AG09309 (cell line): ENCODE measurements at regions not wholly inside any gene's neighbourhood (a gene's known extent, or its start where the extent isn't known, plus 50 kb on each side); places are given as distances from the start of the nearest gene placed in this dataset.

Experiments used
- DNase-seq: peaks from one replicate; pipeline ENCODE4 v3.0.0-alpha.2; 2010; ENCODE audit warnings: low read depth
- H3K4me3 ChIP-seq: 2 replicates; pipeline ENCODE4 v1.5.1; 2011; ENCODE audit warnings: mild to moderate bottlenecking, low read depth, low read length, moderate library complexity; ENCODE audit not compliant: control insufficient read depth
- CTCF ChIP-seq: IDR thresholded peaks from 2 replicates; pipeline ENCODE4 v1.5.1; 2011; ENCODE audit warnings: mild to moderate bottlenecking, low read depth, low read length, inconsistent platforms; ENCODE audit not compliant: insufficient read depth, control insufficient read depth; ENCODE audit errors: missing control alignments

GRCh38 chr9:126084008-126084407 is 242.6 kb upstream of the MVB12B start:
- DNase-seq, result no peak
- no peak for TF ChIP-seq CTCF
- H3K4me3 ChIP-seq, result no peak overlapping the region

- no peak for DNase-seq
- no peak overlapping the region for H3K4me3 ChIP-seq
- TF ChIP-seq CTCF, result no peak
Observed at GRCh38 chr9:126084696-126085095, 241.9 kb upstream of the MVB12B start.

GRCh38 chr9:126085170-126085569 is 241.5 kb upstream of the MVB12B start:
- no peak for DNase-seq
- no peak for TF ChIP-seq CTCF
- H3K4me3 ChIP-seq, result no peak overlapping the region

GRCh38 chr9:126088336-126088735 is 238.3 kb upstream of the MVB12B start:
- TF ChIP-seq CTCF, result no peak
- H3K4me3 ChIP-seq, result no peak overlapping the region
- no peak for DNase-seq

GRCh38 chr9:126089789-126090188 is 236.8 kb upstream of the MVB12B start:
- TF ChIP-seq CTCF, result no peak
- DNase-seq, result no peak
- no peak overlapping the region for H3K4me3 ChIP-seq

GRCh38 chr9:126093771-126094170 is 232.9 kb upstream of the MVB12B start:
- no peak for TF ChIP-seq CTCF
- no peak overlapping the region for H3K4me3 ChIP-seq
- no peak for DNase-seq
